NCI-H187 (cell line): ENCODE measurements at regions not wholly inside any gene's neighbourhood (a gene's known extent, or its start where the extent isn't known, plus 50 kb on each side); places are given as distances from the start of the nearest gene placed in this dataset.

Source experiments
- DNase-seq, 2 experiments: peaks; one replicate each; lab custom pipeline; 2025; lab: John Stamatoyannopoulos, UW

- DNase-seq = no peak
These were observed 316.5 kb downstream of the CDH26 start for GRCh38 chr20:60274717-60275116.

GRCh38 chr20:60281295-60281694, 323.1 kb downstream of the CDH26 start:
- no peak for DNase-seq

DNA sequence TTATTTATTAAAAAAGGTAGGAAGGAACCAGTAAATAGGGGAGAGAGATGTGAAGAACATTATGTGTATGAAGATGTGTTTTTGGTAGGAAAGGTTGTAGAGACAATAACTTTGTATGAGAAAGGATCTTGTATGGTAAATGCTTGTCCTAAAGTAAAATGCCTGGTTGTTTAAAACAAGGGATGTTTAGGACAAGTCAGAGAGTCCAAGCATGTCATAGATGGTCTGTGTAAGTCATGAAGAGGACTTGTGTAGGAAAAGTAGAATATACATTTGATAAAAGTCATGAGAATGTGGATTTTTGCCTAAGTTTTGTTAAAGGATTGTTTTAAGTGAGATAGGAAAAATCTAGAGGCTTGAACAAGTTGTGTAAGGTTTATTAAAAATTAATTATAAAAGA, 325.1 kb downstream of the CDH26 start:
- DNase-seq = no peak

DNA sequence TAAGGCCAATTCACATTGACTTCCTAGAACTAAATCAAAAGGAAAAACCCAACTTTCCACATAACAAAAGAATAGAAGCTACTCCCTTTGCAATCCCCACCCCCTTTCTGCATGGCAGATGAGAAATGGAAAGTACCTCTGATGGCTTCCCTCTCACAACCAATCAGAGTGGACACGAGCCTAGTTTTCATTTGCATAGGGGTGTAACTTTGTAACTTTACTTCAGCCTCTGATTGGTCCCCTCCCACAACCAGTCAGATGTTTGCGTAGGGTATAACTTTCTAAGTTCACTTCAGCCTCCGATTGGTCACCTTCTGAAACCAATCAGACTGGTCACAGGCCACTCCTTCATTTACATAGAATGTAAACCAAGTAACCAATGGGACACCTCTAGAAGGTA, 328.5 kb downstream of the CDH26 start:
- no peak for DNase-seq

- DNase-seq = no peak
These were observed 330.7 kb downstream of the CDH26 start for GRCh38 chr20:60288945-60289344.

- DNase-seq = no peak
These were observed 333.8 kb downstream of the CDH26 start for GRCh38 chr20:60292001-60292520.

DNA sequence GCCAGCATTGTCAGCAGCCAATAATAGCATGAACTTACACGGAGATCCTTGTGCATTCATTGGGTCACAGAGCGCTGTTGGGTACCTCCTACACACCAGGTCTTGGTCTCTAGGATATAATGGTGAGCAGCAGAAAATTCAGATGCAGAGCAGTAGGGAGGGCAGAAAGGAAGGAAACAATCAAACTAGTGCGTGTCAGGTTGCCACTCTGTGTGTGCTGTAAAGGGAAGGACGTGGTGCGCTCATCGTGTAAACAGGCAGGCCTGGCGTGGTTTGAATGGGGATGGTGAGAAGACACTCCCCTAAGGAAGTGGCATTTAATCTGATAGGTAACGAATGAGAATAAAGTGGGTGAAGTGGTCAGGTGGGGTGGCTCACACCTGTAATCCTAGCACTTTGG, 336.4 kb downstream of the CDH26 start:
- DNase-seq = no peak

DNA sequence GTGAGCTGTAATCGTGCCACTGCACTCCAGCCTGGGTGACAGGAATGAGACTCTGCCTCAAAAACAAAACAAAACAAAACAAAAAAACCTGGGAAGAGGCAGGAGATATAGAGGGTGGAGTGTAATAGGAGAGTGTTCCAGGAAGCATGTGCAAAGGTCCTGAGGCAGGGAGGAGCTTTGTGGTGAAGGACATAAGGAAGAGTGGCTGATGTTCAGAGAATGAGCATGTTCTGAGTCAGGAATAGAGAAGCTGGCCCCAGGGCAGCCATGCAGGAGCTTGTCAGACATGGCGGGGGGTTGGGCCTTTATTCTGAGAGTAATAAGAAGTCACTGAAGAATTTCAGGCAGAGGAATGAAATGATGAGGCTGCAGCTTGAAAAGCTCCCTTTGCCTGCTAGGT, 337.0 kb downstream of the CDH26 start:
- DNase-seq = no peak

- DNase-seq = no peak
These were observed 339.4 kb downstream of the CDH26 start for GRCh38 chr20:60297649-60298048.

DNA sequence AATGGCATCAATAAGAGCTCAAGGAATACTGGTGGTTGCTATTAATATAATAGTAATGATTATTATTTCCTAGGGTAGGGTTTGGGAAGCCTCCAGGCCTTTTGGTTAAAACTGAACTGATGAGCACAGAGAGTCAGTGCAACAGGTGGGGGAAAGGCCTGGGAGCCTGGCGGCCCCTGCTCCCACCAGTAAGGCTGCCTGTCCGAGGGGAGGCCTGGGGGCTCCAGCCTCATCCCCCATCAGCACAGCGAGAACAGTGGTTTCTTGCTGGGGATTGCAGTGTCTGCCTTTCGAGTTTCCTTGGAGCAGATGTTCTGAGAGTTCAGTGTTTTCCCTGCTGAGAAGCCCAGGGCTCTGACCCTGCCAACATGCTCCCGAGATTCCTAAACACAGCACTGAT, 340.4 kb downstream of the CDH26 start:
- no peak for DNase-seq

- no peak for DNase-seq
These were observed 341.7 kb downstream of the CDH26 start for GRCh38 chr20:60299951-60300350.

DNA sequence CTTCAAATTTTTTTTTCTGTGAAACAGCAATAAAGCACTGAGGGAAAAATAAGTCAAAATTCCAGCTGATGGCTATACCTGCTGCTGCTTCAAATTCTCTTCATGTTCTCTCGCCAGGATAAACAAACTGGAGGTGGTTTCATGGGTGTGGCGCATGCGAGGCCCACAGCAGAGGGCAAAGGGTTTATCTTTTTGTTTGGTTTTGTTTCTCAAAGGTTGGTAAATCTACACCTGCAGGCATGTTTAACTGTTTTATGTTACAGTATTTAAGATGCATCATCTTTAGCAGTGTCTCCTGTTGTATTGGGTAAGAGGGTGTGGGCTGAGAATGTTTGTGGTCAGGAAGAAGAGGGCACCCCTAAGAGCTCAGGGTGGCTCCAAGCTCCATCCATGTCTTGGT, 342.2 kb downstream of the CDH26 start:
- DNase-seq = no peak

- no peak for DNase-seq
These were observed 344.7 kb downstream of the CDH26 start for GRCh38 chr20:60302875-60303274.

DNA sequence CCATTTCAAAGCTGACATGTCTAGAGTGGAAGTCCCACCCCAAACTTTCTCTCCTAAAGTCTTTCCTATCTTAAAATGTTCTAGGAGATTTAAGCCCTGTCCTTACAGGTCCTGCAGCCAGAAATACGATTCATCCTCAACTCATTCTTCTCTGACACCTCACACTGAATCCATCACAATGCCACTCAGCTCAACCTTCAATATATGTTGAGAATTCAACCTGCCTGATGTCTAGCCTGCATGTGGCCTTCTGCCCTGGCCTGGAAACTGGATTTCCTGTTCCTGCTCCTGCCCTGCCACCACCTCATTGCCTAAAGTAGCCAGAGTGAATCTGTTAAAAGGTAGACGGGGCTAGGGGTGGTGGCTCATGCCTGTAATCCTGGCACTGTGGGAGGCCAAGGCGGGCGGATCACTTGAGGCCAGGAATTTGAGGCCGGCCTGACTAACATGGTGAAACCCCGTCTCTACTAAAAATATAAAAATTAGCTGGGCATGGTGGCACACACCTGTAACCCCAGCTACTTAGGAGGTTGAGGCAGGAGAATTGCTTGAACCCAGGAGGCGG, 345.9 kb downstream of the CDH26 start:
- no peak for DNase-seq

DNA sequence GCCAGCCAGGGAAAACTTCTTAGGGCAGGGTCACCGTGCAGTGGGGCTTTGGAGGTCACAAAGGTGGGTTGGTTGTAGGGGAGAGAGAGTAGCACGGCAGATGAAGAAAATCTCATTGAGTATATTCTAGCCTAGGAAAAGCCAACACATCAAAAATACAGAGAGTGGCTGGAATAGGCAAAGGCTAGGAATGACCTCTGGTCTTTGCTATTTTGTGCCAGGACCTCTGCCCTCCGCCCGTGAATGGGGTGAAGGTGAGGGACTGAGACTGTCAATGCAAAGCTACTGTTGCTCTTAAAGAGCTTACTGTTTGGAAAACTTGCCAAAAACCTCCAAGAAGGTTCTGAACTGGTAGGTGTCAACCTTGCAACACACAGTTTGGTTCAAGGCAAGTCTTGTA, 346.7 kb downstream of the CDH26 start:
- DNase-seq = no peak

- DNase-seq = no peak
These were observed 347.9 kb downstream of the CDH26 start for GRCh38 chr20:60306105-60306504.

GRCh38 chr20:60306551-60306950, 348.3 kb downstream of the CDH26 start:
- DNase-seq = no peak

GRCh38 chr20:60310560-60311349, 352.5 kb downstream of the CDH26 start:
- no peak for DNase-seq

DNA sequence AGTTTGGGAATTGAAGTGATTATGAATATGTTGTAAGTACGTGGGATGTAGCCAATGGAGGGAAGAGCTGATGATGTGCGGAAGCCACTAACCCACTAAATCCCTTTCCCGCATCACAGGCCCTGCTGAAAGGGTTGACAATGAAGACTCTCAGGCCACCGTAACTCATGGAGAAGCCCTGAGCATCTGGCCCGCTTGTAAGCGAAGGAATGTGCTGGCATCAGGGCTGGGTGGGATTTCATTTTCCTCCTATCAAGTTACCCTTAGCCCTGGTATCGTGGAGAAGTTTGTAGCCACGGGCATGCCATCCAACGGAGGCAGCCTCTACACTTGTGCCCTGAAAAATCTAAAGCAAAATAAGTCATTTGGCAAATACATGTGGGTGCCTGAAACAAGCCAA, 355.0 kb downstream of the CDH26 start:
- DNase-seq = no peak

DNA sequence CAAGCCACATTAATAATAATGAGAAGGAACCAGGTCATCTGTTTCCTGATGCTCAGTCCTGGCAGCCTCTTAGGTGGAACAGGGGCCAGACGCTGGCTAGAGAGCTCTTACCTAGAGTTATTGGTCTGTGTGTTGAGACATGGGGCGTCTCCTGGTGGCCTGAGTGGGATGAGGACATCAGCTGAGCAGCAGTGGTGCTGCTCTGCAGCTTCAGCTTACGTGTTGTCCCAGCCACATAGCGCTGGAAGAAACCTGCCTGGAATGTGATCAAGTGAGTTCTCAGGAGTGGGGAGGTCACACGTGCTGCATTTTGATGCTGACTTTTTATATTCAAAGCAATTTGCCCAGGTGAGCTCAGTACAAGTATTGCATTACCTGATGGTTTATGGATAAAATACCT, 355.4 kb downstream of the CDH26 start:
- no peak for DNase-seq

DNA sequence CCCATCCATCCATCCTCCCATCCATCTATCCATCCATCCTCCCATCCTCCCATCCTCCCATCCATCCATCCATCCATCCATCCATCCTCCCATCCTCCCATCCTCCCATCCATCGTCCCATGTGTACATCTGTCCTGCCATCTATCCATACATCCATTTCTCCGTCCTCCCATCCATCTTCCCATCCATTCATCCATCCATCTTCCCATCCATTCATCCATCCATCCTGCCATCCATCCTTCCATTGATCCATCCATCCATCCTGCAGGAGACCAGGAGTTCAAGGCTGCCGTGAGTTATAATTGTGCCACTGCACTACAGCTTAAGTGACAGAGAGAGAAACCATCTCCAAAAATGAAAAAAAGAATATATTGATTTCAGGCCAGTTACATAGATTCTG, 356.5 kb downstream of the CDH26 start:
- DNase-seq = no peak

- DNase-seq = no peak
These were observed 358.4 kb downstream of the CDH26 start for GRCh38 chr20:60316476-60317158.

- no peak for DNase-seq
These were observed 359.2 kb downstream of the CDH26 start for GRCh38 chr20:60317401-60317800.
